ENCODE measurements at regions not wholly inside any gene's neighbourhood (a gene's known extent, or its start where the extent isn't known, plus 50 kb on each side); places are given as distances from the start of the nearest gene placed in this dataset.

DNA sequence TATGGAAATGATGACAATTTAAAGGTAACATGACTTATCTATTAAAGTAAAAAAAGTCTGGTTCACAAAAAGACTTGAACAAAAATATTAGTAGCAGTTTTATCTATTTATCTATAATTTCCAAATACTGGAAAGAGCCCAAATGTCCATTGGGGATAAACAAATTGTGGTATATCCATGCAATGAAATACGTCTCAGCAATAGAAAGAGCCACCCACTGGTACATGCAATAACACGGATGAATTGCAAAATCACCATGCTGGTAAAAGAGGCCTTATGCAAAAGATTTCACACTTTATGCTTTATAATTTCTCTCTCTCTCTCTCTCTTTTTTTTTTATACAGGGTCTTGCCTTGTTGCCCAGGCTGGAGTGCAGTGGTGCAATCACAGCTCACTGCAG, 91.4 kb upstream of the ASAP2 start (continued):
- TF ChIP-seq, protein P1, sequence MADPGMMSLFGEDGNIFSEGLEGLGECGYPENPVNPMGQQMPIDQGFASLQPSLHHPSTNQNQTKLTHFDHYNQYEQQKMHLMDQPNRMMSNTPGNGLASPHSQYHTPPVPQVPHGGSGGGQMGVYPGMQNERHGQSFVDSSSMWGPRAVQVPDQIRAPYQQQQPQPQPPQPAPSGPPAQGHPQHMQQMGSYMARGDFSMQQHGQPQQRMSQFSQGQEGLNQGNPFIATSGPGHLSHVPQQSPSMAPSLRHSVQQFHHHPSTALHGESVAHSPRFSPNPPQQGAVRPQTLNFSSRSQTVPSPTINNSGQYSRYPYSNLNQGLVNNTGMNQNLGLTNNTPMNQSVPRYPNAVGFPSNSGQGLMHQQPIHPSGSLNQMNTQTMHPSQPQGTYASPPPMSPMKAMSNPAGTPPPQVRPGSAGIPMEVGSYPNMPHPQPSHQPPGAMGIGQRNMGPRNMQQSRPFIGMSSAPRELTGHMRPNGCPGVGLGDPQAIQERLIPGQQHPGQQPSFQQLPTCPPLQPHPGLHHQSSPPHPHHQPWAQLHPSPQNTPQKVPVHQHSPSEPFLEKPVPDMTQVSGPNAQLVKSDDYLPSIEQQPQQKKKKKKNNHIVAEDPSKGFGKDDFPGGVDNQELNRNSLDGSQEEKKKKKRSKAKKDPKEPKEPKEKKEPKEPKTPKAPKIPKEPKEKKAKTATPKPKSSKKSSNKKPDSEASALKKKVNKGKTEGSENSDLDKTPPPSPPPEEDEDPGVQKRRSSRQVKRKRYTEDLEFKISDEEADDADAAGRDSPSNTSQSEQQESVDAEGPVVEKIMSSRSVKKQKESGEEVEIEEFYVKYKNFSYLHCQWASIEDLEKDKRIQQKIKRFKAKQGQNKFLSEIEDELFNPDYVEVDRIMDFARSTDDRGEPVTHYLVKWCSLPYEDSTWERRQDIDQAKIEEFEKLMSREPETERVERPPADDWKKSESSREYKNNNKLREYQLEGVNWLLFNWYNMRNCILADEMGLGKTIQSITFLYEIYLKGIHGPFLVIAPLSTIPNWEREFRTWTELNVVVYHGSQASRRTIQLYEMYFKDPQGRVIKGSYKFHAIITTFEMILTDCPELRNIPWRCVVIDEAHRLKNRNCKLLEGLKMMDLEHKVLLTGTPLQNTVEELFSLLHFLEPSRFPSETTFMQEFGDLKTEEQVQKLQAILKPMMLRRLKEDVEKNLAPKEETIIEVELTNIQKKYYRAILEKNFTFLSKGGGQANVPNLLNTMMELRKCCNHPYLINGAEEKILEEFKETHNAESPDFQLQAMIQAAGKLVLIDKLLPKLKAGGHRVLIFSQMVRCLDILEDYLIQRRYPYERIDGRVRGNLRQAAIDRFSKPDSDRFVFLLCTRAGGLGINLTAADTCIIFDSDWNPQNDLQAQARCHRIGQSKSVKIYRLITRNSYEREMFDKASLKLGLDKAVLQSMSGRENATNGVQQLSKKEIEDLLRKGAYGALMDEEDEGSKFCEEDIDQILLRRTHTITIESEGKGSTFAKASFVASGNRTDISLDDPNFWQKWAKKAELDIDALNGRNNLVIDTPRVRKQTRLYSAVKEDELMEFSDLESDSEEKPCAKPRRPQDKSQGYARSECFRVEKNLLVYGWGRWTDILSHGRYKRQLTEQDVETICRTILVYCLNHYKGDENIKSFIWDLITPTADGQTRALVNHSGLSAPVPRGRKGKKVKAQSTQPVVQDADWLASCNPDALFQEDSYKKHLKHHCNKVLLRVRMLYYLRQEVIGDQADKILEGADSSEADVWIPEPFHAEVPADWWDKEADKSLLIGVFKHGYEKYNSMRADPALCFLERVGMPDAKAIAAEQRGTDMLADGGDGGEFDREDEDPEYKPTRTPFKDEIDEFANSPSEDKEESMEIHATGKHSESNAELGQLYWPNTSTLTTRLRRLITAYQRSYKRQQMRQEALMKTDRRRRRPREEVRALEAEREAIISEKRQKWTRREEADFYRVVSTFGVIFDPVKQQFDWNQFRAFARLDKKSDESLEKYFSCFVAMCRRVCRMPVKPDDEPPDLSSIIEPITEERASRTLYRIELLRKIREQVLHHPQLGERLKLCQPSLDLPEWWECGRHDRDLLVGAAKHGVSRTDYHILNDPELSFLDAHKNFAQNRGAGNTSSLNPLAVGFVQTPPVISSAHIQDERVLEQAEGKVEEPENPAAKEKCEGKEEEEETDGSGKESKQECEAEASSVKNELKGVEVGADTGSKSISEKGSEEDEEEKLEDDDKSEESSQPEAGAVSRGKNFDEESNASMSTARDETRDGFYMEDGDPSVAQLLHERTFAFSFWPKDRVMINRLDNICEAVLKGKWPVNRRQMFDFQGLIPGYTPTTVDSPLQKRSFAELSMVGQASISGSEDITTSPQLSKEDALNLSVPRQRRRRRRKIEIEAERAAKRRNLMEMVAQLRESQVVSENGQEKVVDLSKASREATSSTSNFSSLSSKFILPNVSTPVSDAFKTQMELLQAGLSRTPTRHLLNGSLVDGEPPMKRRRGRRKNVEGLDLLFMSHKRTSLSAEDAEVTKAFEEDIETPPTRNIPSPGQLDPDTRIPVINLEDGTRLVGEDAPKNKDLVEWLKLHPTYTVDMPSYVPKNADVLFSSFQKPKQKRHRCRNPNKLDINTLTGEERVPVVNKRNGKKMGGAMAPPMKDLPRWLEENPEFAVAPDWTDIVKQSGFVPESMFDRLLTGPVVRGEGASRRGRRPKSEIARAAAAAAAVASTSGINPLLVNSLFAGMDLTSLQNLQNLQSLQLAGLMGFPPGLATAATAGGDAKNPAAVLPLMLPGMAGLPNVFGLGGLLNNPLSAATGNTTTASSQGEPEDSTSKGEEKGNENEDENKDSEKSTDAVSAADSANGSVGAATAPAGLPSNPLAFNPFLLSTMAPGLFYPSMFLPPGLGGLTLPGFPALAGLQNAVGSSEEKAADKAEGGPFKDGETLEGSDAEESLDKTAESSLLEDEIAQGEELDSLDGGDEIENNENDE (IDR thresholded peaks at IDR 0.05; ENCODE audit: insufficient replicate concordance, low read length) = no peak
- TF ChIP-seq MAFK (IDR thresholded peaks at IDR 0.05; ENCODE audit: low read depth, low read length) (no peak), CHD1 (IDR thresholded peaks at IDR 0.05; ENCODE audit: low read depth, low read length) (no peak), CREB1 (IDR thresholded peaks at IDR 0.05) (no peak), SIN3A (conservative IDR thresholded peaks at IDR 0.05 in 1 of 2, IDR thresholded peaks at IDR 0.05 in 1 of 2; ENCODE audit: low read depth in 1 of 2, low read length in 2 of 2) (no peak), KDM4A (IDR thresholded peaks at IDR 0.05; ENCODE audit: low read depth, low read length, severe bottlenecking) (no peak), BRCA1 (IDR thresholded peaks at IDR 0.05; ENCODE audit: low read depth, low read length) (no peak), GABPA (IDR thresholded peaks at IDR 0.05; ENCODE audit: borderline replicate concordance, insufficient read depth, low read length) (no peak), HDAC6 (IDR thresholded peaks at IDR 0.05; ENCODE audit: low read depth, low read length) (no peak), SUZ12 (IDR thresholded peaks at IDR 0.05; ENCODE audit: low read length) (no peak)

Measured in H1 (cell line).